ENCODE measurements at regions not wholly inside any gene's neighbourhood (a gene's known extent, or its start where the extent isn't known, plus 50 kb on each side); places are given as distances from the start of the nearest gene placed in this dataset.
"Not testable (repeated sequence)": the region's sequence is repeated elsewhere in the genome, so short reads cannot be mapped to it uniquely, and the experiment has no call there.

GRCh38 chr5:36535378-36535777, 71.0 kb upstream of the SLC1A3 start:
- no peak for DNase-seq

- no peak for DNase-seq
Observed at GRCh38 chr5:36535859-36536615, 70.4 kb upstream of the SLC1A3 start.

GRCh38 chr5:36536616-36537005, 69.8 kb upstream of the SLC1A3 start:
- no peak for DNase-seq

GRCh38 chr5:36537724-36538123, 68.7 kb upstream of the SLC1A3 start:
- DNase-seq, result no peak

GRCh38 chr5:36552651-36553393, 53.6 kb upstream of the SLC1A3 start:
- DNase-seq, result no peak

GRCh38 chr5:36555035-36555434, 51.4 kb upstream of the SLC1A3 start:
- DNase-seq, result not testable (repeated sequence)

All from OCI-M1 (cell line).